Loucy (cell line): ENCODE measurements at regions not wholly inside any gene's neighbourhood (a gene's known extent, or its start where the extent isn't known, plus 50 kb on each side); places are given as distances from the start of the nearest gene placed in this dataset.

Experiments
- H2AFZ ChIP-seq: fragments of 200-600 bp; sonication (generic); 2 replicates; pipeline ENCODE4 v1.6.0; 2016; ENCODE audit warnings: antibody characterized with exemption, mild to moderate bottlenecking, low read length, moderate library complexity
- H3F3A ChIP-seq: fragments of 200-600 bp; 2 replicates; pipeline ENCODE4 v1.6.0; 2016; ENCODE audit warnings: antibody characterized with exemption, low read depth, mild to moderate bottlenecking
- H3K27me3 ChIP-seq: fragments of 200-600 bp; sonication (generic); 2 replicates; pipeline ENCODE4 v1.6.1; 2014; ENCODE audit warnings: low read length, mild to moderate bottlenecking; ENCODE audit not compliant: insufficient read depth, poor library complexity, severe bottlenecking
- H3K36me3 ChIP-seq: fragments of 200-600 bp; sonication (generic); 2 replicates; pipeline ENCODE4 v1.6.1; 2016; ENCODE audit warnings: low read length; ENCODE audit not compliant: insufficient read depth
- H3K4me1 ChIP-seq: fragments of 200-600 bp; sonication (generic); 2 replicates; pipeline ENCODE4 v1.5.1; 2014; ENCODE audit warnings: low read length, mild to moderate bottlenecking; ENCODE audit not compliant: insufficient read depth, poor library complexity, severe bottlenecking
- H3K4me2 ChIP-seq: fragments of 200-600 bp; sonication (generic); 2 replicates; pipeline ENCODE4 v1.6.0; 2014; ENCODE audit warnings: antibody characterized with exemption, low read length, low read depth, mild to moderate bottlenecking; ENCODE audit not compliant: poor library complexity, severe bottlenecking
- H3K4me3 ChIP-seq: fragments of 200-600 bp; sonication (generic); 2 replicates; pipeline ENCODE4 v1.5.1; 2014; ENCODE audit warnings: low read length, mild to moderate bottlenecking, mixed read lengths; ENCODE audit not compliant: poor library complexity, severe bottlenecking
- H3K79me2 ChIP-seq: fragments of 200-600 bp; sonication (generic); 2 replicates; pipeline ENCODE4 v1.6.1; 2014; ENCODE audit warnings: low read length; ENCODE audit not compliant: insufficient read depth
- H3K9ac ChIP-seq: fragments of 200-600 bp; sonication (generic); 2 replicates; pipeline ENCODE4 v1.6.0; 2014; ENCODE audit warnings: mild to moderate bottlenecking, low read depth, low read length, moderate library complexity; ENCODE audit not compliant: poor library complexity, severe bottlenecking
- H3K9me2 ChIP-seq: fragments of 200-600 bp; sonication (generic); replicated peaks from 2 replicates; pipeline ENCODE4 v1.6.1; 2016; ENCODE audit warnings: low read depth, low read length, mixed read lengths
- H3K9me3 ChIP-seq: fragments of 200-600 bp; sonication (generic); 2 replicates; pipeline ENCODE4 v1.6.1; 2014; ENCODE audit warnings: mild to moderate bottlenecking, antibody characterized with exemption, low read length, low read depth; ENCODE audit not compliant: insufficient read depth
- H4K20me1 ChIP-seq: fragments of 200-600 bp; sonication (generic); 2 replicates; pipeline ENCODE4 v1.6.0; 2014; ENCODE audit warnings: antibody characterized with exemption, low read length, mild to moderate bottlenecking; ENCODE audit not compliant: insufficient read depth, poor library complexity, severe bottlenecking
- CTCF ChIP-seq: fragments of 200-600 bp; sonication (generic); conservative IDR thresholded peaks from 2 replicates; pipeline ENCODE4 v1.5.1; 2014; ENCODE audit warnings: mild to moderate bottlenecking, antibody characterized with exemption, low read length
- EZH2phosphoT487 ChIP-seq: fragments of 200-600 bp; IDR thresholded peaks from 2 replicates; pipeline ENCODE4 v1.6.1; 2018; ENCODE audit warnings: antibody characterized with exemption, mild to moderate bottlenecking, moderate library complexity, borderline replicate concordance

DNA sequence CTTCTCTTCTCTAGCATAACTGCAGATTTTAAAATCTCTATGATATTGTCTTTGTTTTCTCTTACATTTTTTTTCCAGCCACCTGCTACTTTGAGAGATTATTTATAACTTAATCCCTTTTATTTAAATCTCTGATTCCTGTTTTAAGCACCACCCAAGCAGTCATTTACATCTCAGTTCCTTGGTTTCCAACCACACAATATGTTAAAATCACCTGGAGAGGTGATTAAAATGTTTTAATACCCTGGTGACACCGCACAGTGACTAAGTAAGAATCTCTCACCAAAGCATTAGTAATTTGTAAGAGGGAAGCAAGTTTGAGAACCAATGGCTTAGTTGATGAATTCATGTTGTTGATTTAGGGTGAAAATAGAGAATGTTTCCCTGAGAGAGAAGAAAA, 849.8 kb downstream of the TMTC2 start:
- Histone ChIP-seq H3K4me2 (no peak overlapping the region), H3K79me2 (no peaks in the 10 kb centered on the region), H3K4me3 (no peak overlapping the region), H2AFZ (no peak overlapping the region), H4K20me1 (no peaks in the 10 kb centered on the region), H3K9ac (no peak overlapping the region), H3K27me3 (no peaks in the 10 kb centered on the region), H3F3A (no peaks in the 10 kb centered on the region), H3K9me3 (no peaks in the 10 kb centered on the region), H3K4me1 (no peaks in the 10 kb centered on the region), H3K9me2 (no peaks in the 10 kb centered on the region), H3K36me3 (no peaks in the 10 kb centered on the region)
- TF ChIP-seq EZH2phosphoT487, result no peak
- TF ChIP-seq CTCF, result no peak

DNA sequence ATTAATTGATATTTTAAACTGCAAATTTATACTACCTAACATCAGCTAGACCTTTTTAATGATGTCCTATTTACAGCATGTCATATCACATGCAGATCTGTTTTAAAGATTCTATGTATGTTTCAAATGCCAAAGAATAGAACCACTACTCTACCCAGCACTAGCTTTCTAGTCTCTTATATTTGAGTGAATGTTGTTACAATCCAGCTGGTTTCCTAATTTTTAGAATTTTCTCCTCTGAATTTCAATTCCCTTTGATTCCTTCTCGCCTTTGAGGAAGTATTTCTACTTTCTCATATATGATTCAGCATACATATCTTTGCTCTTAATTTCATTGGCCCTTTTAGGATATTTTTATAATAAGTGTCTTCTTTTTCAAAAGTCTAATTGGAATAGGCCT, 841.9 kb downstream of the TMTC2 start:
- TF ChIP-seq CTCF, result no peak
- TF ChIP-seq EZH2phosphoT487, result no peak
- Histone ChIP-seq H3K9ac (no peak overlapping the region), H3K9me3 (no peaks in the 10 kb centered on the region), H3K27me3 (no peaks in the 10 kb centered on the region), H3F3A (no peaks in the 10 kb centered on the region), H3K4me3 (no peak overlapping the region), H2AFZ (no peak overlapping the region), H3K36me3 (no peaks in the 10 kb centered on the region), H4K20me1 (no peaks in the 10 kb centered on the region), H3K9me2 (no peaks in the 10 kb centered on the region), H3K79me2 (no peaks in the 10 kb centered on the region), H3K4me2 (no peak overlapping the region), H3K4me1 (no peaks in the 10 kb centered on the region)

- Histone ChIP-seq H2AFZ (no peak overlapping the region), H3K4me3 (no peak overlapping the region), H3K79me2 (no peaks in the 10 kb centered on the region), H3K9me2 (no peaks in the 10 kb centered on the region), H3K36me3 (no peaks in the 10 kb centered on the region), H3F3A (no peaks in the 10 kb centered on the region), H3K9ac (no peak overlapping the region), H4K20me1 (no peaks in the 10 kb centered on the region), H3K9me3 (no peaks in the 10 kb centered on the region), H3K27me3 (no peaks in the 10 kb centered on the region), H3K4me1 (no peaks in the 10 kb centered on the region), H3K4me2 (no peak overlapping the region)
- no peak for TF ChIP-seq EZH2phosphoT487
- TF ChIP-seq CTCF, result no peak
These were observed 841.1 kb downstream of the TMTC2 start for GRCh38 chr12:83527810-83528209.
